ENCODE measurements at regions not wholly inside any gene's neighbourhood (a gene's known extent, or its start where the extent isn't known, plus 50 kb on each side); places are given as distances from the start of the nearest gene placed in this dataset.

DNA sequence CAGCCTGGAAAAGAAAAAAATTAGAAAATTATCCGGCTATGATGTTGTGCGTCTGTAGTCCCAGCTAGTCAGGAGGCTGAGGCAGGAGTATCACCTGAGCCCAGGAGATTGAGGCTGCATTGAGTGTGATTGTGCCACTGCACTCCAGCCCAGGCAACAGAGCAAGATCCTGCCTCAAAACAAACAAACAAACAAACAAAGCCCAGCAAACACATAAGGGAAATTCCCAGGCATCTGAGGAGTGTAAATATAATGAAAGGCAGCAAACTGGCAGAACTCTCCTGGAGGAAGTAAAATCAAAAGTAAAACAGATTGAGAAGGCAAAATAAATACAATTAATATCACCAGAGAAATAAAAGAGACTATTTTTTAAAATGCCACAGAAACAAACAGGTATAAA is 84.5 kb upstream of the ITGB1 start (continued):
- TF ChIP-seq KAT7 (CRISPR knock-in tag; IDR thresholded peaks at IDR 0.05; ENCODE audit: borderline replicate concordance) (no peak), RELA (CRISPR knock-in tag; IDR thresholded peaks at IDR 0.05; ENCODE audit: borderline replicate concordance) (no peak), ZNF416 (CRISPR knock-in tag; IDR thresholded peaks at IDR 0.05) (no peak)
- TF ChIP-seq, protein P1, sequence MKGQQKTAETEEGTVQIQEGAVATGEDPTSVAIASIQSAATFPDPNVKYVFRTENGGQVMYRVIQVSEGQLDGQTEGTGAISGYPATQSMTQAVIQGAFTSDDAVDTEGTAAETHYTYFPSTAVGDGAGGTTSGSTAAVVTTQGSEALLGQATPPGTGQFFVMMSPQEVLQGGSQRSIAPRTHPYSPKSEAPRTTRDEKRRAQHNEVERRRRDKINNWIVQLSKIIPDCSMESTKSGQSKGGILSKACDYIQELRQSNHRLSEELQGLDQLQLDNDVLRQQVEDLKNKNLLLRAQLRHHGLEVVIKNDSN (CRISPR knock-in tag; IDR thresholded peaks at IDR 0.05): no peak

DNA sequence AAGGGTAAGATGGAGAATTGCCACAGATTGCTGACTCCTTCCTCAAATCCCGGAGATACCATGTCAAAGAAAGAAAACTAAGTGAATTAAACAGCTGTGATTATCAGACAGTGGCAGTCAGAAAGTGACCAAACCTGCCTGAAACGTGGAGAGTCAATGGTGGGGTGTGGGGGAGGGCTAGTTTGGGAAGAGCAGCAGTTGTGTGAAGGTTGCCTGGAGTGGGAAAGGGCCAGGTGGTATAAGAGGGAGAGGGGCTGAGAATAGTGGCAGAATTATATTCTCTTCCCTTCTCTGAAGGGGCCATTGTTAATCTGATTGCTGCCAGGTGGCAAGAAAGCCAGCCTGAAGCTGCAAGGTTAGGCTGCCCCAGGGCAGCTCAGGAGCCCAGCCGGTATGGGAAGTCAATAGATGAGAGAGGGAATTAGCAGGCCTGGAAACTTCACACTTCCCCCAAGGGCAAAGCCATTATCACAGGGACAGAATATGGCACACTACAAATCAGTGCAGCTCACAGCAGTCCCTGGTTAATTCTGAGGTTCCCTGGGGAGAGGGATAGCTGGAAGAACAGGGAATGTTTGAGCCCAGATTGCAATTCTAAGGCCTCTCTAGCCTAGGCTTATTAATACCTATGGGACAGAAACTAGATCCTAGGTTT is 83.9 kb upstream of the ITGB1 start:
- DNase-seq (ENCODE audit: low spot score): no peak

More for the DNA sequence above, 83.9 kb upstream of the ITGB1 start:
- peak; percentile 85 for ATAC-seq
- Mint-ChIP-seq H3K27ac (peak overlapping the region; percentile 52), H3K27me3 (ENCODE audit: low read depth) (no peaks in the 10 kb centered on the region), H3K9me3 (no peaks in the 10 kb centered on the region), H3K4me3 (no peak overlapping the region), H3K4me1 (peaks cover 44% of the 10 kb centered on the region), H3K36me3 (peaks cover 4% of the 10 kb centered on the region; the same call in 1 of the 2 replicates)
- CTCF ChIA-PET: interaction anchor here (1.7 to 2.4 kb wide), 3 partner anchors 25 to 74 kb away, joined by 7 to 13 read pairs (median 12); no protein-coding TSS in a partner anchor
- POLR2A ChIA-PET: no interaction called here
- no peak for TF ChIP-seq MXD4 (CRISPR knock-in tag; IDR thresholded peaks at IDR 0.05; ENCODE audit: borderline replicate concordance)
- TF ChIP-seq, protein P2, sequence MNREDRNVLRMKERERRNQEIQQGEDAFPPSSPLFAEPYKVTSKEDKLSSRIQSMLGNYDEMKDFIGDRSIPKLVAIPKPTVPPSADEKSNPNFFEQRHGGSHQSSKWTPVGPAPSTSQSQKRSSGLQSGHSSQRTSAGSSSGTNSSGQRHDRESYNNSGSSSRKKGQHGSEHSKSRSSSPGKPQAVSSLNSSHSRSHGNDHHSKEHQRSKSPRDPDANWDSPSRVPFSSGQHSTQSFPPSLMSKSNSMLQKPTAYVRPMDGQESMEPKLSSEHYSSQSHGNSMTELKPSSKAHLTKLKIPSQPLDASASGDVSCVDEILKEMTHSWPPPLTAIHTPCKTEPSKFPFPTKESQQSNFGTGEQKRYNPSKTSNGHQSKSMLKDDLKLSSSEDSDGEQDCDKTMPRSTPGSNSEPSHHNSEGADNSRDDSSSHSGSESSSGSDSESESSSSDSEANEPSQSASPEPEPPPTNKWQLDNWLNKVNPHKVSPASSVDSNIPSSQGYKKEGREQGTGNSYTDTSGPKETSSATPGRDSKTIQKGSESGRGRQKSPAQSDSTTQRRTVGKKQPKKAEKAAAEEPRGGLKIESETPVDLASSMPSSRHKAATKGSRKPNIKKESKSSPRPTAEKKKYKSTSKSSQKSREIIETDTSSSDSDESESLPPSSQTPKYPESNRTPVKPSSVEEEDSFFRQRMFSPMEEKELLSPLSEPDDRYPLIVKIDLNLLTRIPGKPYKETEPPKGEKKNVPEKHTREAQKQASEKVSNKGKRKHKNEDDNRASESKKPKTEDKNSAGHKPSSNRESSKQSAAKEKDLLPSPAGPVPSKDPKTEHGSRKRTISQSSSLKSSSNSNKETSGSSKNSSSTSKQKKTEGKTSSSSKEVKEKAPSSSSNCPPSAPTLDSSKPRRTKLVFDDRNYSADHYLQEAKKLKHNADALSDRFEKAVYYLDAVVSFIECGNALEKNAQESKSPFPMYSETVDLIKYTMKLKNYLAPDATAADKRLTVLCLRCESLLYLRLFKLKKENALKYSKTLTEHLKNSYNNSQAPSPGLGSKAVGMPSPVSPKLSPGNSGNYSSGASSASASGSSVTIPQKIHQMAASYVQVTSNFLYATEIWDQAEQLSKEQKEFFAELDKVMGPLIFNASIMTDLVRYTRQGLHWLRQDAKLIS (CRISPR knock-in tag; IDR thresholded peaks at IDR 0.05; ENCODE audit: borderline replicate concordance): no peak
- TF ChIP-seq, protein P3, sequence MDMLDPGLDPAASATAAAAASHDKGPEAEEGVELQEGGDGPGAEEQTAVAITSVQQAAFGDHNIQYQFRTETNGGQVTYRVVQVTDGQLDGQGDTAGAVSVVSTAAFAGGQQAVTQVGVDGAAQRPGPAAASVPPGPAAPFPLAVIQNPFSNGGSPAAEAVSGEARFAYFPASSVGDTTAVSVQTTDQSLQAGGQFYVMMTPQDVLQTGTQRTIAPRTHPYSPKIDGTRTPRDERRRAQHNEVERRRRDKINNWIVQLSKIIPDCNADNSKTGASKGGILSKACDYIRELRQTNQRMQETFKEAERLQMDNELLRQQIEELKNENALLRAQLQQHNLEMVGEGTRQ (CRISPR knock-in tag; IDR thresholded peaks at IDR 0.05): no peak
- no peak for TF ChIP-seq ESRRA (CRISPR knock-in tag; IDR thresholded peaks at IDR 0.05; ENCODE audit: borderline replicate concordance)
- no peak for TF ChIP-seq JAZF1 (CRISPR knock-in tag; IDR thresholded peaks at IDR 0.05)
- TF ChIP-seq MYBL2 (CRISPR knock-in tag; IDR thresholded peaks at IDR 0.05): no peak
- TF ChIP-seq NR2C2 (CRISPR knock-in tag; IDR thresholded peaks at IDR 0.05): no peak
- TF ChIP-seq, protein P4, sequence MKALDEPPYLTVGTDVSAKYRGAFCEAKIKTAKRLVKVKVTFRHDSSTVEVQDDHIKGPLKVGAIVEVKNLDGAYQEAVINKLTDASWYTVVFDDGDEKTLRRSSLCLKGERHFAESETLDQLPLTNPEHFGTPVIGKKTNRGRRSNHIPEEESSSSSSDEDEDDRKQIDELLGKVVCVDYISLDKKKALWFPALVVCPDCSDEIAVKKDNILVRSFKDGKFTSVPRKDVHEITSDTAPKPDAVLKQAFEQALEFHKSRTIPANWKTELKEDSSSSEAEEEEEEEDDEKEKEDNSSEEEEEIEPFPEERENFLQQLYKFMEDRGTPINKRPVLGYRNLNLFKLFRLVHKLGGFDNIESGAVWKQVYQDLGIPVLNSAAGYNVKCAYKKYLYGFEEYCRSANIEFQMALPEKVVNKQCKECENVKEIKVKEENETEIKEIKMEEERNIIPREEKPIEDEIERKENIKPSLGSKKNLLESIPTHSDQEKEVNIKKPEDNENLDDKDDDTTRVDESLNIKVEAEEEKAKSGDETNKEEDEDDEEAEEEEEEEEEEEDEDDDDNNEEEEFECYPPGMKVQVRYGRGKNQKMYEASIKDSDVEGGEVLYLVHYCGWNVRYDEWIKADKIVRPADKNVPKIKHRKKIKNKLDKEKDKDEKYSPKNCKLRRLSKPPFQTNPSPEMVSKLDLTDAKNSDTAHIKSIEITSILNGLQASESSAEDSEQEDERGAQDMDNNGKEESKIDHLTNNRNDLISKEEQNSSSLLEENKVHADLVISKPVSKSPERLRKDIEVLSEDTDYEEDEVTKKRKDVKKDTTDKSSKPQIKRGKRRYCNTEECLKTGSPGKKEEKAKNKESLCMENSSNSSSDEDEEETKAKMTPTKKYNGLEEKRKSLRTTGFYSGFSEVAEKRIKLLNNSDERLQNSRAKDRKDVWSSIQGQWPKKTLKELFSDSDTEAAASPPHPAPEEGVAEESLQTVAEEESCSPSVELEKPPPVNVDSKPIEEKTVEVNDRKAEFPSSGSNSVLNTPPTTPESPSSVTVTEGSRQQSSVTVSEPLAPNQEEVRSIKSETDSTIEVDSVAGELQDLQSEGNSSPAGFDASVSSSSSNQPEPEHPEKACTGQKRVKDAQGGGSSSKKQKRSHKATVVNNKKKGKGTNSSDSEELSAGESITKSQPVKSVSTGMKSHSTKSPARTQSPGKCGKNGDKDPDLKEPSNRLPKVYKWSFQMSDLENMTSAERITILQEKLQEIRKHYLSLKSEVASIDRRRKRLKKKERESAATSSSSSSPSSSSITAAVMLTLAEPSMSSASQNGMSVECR (CRISPR knock-in tag; IDR thresholded peaks at IDR 0.05; ENCODE audit: borderline replicate concordance): no peak
- TF ChIP-seq TP53 (CRISPR knock-in tag; IDR thresholded peaks at IDR 0.05): no peak
- TF ChIP-seq, protein P5, sequence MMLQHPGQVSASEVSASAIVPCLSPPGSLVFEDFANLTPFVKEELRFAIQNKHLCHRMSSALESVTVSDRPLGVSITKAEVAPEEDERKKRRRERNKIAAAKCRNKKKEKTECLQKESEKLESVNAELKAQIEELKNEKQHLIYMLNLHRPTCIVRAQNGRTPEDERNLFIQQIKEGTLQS (CRISPR knock-in tag; conservative IDR thresholded peaks at IDR 0.05): no peak
- TF ChIP-seq, protein P6, sequence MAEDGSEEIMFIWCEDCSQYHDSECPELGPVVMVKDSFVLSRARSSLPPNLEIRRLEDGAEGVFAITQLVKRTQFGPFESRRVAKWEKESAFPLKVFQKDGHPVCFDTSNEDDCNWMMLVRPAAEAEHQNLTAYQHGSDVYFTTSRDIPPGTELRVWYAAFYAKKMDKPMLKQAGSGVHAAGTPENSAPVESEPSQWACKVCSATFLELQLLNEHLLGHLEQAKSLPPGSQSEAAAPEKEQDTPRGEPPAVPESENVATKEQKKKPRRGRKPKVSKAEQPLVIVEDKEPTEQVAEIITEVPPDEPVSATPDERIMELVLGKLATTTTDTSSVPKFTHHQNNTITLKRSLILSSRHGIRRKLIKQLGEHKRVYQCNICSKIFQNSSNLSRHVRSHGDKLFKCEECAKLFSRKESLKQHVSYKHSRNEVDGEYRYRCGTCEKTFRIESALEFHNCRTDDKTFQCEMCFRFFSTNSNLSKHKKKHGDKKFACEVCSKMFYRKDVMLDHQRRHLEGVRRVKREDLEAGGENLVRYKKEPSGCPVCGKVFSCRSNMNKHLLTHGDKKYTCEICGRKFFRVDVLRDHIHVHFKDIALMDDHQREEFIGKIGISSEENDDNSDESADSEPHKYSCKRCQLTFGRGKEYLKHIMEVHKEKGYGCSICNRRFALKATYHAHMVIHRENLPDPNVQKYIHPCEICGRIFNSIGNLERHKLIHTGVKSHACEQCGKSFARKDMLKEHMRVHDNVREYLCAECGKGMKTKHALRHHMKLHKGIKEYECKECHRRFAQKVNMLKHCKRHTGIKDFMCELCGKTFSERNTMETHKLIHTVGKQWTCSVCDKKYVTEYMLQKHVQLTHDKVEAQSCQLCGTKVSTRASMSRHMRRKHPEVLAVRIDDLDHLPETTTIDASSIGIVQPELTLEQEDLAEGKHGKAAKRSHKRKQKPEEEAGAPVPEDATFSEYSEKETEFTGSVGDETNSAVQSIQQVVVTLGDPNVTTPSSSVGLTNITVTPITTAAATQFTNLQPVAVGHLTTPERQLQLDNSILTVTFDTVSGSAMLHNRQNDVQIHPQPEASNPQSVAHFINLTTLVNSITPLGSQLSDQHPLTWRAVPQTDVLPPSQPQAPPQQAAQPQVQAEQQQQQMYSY (CRISPR knock-in tag; IDR thresholded peaks at IDR 0.05): no peak
- no peak for TF ChIP-seq ELF4 (CRISPR knock-in tag; IDR thresholded peaks at IDR 0.05; ENCODE audit: low read depth)
- no peak for TF ChIP-seq ZNF423 (CRISPR knock-in tag; IDR thresholded peaks at IDR 0.05)

Measured in WTC11 (cell line).